Upper lobe of left lung (tissue), 4 donors: ENCODE measurements at regions not wholly inside any gene's neighbourhood (a gene's known extent, or its start where the extent isn't known, plus 50 kb on each side); places are given as distances from the start of the nearest gene placed in this dataset.

Experiments
- POLR2A ChIP-seq, 4 donors: fragments of 450-650 bp; IDR thresholded peaks; one replicate each; pipeline ENCODE4 v1.5.1; 2016 to 2017; ENCODE audit warnings: antibody characterized with exemption in 4 of 4, mild to moderate bottlenecking in 2 of 4
- POLR2AphosphoS5 ChIP-seq, 2 donors: sonication (generic); formaldehyde crosslinking; IDR thresholded peaks; one replicate each; pipeline ENCODE4 v1.5.1; 2017; ENCODE audit warnings: antibody characterized with exemption in 2 of 2
- TF ChIP-seq, protein P1 (sequence below), 6 experiments: fragments of 450-650 bp in 4 of 6; fragments of 200-600 bp in 2 of 6; sonication (generic) in 2 of 6; IDR thresholded peaks; one replicate each; pipeline ENCODE4 v1.5.1; 2016 to 2019; ENCODE audit warnings: antibody characterized with exemption in 6 of 6

DNA sequence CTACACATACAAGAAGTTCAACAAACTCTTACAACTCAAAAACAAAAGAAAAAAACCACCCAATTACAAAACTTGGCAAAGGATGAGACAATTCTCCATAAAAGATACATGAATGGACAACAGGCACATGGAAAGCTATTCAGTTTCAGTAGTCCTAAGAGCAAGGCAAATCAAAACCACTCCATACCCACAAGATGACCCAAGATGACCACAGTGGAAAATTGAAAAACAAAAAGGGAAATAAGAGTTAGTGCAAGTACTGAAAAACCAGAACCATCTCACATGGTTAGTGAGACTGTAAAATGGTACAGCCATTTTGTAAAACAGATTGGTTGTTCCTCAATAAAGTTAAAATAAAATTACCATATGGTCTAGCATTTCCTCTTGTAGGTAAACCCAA is 287.1 kb upstream of the CDH9 start:
- TF ChIP-seq, protein P1, sequence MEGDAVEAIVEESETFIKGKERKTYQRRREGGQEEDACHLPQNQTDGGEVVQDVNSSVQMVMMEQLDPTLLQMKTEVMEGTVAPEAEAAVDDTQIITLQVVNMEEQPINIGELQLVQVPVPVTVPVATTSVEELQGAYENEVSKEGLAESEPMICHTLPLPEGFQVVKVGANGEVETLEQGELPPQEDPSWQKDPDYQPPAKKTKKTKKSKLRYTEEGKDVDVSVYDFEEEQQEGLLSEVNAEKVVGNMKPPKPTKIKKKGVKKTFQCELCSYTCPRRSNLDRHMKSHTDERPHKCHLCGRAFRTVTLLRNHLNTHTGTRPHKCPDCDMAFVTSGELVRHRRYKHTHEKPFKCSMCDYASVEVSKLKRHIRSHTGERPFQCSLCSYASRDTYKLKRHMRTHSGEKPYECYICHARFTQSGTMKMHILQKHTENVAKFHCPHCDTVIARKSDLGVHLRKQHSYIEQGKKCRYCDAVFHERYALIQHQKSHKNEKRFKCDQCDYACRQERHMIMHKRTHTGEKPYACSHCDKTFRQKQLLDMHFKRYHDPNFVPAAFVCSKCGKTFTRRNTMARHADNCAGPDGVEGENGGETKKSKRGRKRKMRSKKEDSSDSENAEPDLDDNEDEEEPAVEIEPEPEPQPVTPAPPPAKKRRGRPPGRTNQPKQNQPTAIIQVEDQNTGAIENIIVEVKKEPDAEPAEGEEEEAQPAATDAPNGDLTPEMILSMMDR (IDR thresholded peaks at IDR 0.05) = no peak
- TF ChIP-seq POLR2AphosphoS5 (IDR thresholded peaks at IDR 0.05) (no peak), POLR2A (IDR thresholded peaks at IDR 0.05) (no peak)
